ENCODE measurements at regions not wholly inside any gene's neighbourhood (a gene's known extent, or its start where the extent isn't known, plus 50 kb on each side); places are given as distances from the start of the nearest gene placed in this dataset.

- TF ChIP-seq, protein P1, sequence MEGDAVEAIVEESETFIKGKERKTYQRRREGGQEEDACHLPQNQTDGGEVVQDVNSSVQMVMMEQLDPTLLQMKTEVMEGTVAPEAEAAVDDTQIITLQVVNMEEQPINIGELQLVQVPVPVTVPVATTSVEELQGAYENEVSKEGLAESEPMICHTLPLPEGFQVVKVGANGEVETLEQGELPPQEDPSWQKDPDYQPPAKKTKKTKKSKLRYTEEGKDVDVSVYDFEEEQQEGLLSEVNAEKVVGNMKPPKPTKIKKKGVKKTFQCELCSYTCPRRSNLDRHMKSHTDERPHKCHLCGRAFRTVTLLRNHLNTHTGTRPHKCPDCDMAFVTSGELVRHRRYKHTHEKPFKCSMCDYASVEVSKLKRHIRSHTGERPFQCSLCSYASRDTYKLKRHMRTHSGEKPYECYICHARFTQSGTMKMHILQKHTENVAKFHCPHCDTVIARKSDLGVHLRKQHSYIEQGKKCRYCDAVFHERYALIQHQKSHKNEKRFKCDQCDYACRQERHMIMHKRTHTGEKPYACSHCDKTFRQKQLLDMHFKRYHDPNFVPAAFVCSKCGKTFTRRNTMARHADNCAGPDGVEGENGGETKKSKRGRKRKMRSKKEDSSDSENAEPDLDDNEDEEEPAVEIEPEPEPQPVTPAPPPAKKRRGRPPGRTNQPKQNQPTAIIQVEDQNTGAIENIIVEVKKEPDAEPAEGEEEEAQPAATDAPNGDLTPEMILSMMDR (IDR thresholded peaks at IDR 0.05; ENCODE audit: low read depth, low read length, missing control alignments), result no peak
- Histone ChIP-seq H3K27me3 (replicated peaks) (no peaks in the 10 kb centered on the region), H3K36me3 (replicated peaks) (no peaks in the 10 kb centered on the region), H3K27ac (no peak overlapping the region), H3K4me3 (ENCODE audit: low read depth, low read length) (no peak overlapping the region)
- no peak for DNase-seq
- in situ Hi-C loops (cut with HindIII; ENCODE audit: low pct_ligation_motif_present, low sequenced_read_pairs), result no loop called here
Measured at GRCh38 chr4:54556587-54556986, 101.2 kb upstream of the KIT start.

DNA sequence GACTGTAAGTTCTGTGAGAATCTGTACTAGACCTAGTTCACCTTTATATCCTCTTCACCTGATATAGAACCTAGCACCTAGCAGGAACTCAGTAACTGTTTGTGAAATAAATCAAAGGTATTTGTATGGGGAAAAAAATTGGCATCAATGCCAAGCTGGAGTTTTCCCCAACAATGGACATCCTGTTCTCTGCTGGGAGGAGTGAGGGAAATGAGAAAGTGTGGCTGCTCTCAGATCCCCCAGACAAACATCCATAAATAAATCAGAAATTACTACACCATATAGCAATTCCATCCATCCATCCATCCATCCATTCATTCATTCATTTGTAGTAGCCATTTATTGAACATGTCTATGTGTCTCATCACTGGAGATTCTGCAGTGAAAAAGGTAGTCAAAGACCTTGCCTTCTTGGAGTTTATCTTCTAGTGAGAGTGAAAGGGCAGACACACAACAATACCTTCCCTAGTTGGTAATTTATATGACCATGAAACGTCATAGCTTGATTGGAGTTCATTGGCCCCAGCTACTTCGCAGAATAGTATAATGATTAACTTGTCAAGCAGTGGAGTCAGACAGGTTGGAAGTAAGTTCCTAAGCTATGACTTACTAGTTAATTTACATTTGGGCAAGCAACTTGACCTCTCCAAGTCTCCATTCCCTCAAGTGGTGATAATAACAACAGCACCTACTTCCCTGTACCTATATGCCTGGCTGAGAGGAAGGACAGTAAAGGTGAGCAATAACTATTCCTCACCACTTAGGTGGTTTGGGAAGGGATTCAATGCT, 98.7 kb upstream of the KIT start:
- TF ChIP-seq, protein P1 (IDR thresholded peaks at IDR 0.05; ENCODE audit: low read depth, low read length, missing control alignments), result no peak
- no peak for DNase-seq
- in situ Hi-C loops (cut with HindIII; ENCODE audit: low pct_ligation_motif_present, low sequenced_read_pairs), result no loop called here
- Histone ChIP-seq H3K27me3 (replicated peaks) (no peaks in the 10 kb centered on the region), H3K4me3 (ENCODE audit: low read depth, low read length) (no peak overlapping the region), H3K36me3 (replicated peaks) (no peaks in the 10 kb centered on the region), H3K27ac (no peak overlapping the region)

- TF ChIP-seq, protein P1 (IDR thresholded peaks at IDR 0.05; ENCODE audit: low read depth, low read length, missing control alignments), result no peak
- in situ Hi-C loops (cut with HindIII; ENCODE audit: low pct_ligation_motif_present, low sequenced_read_pairs), result no loop called here
- no peaks in the 10 kb centered on the region for H3K36me3 ChIP-seq (replicated peaks)
- H3K27ac ChIP-seq, result no peak overlapping the region
- H3K4me3 ChIP-seq (ENCODE audit: low read depth, low read length), result no peak overlapping the region
- no peaks in the 10 kb centered on the region for H3K27me3 ChIP-seq (replicated peaks)
- DNase-seq, result no peak
Measured at GRCh38 chr4:54560513-54560912, 97.2 kb upstream of the KIT start.

GRCh38 chr4:54561940-54562339, 95.8 kb upstream of the KIT start:
- Histone ChIP-seq H3K27me3 (replicated peaks) (no peaks in the 10 kb centered on the region), H3K27ac (no peak overlapping the region), H3K36me3 (replicated peaks) (no peaks in the 10 kb centered on the region), H3K4me3 (ENCODE audit: low read depth, low read length) (no peak overlapping the region)
- DNase-seq, result no peak
- TF ChIP-seq, protein P1 (IDR thresholded peaks at IDR 0.05; ENCODE audit: low read depth, low read length, missing control alignments), result no peak
- in situ Hi-C loops (cut with HindIII; ENCODE audit: low pct_ligation_motif_present, low sequenced_read_pairs), result no loop called here

GRCh38 chr4:54566608-54567007, 91.1 kb upstream of the KIT start:
- TF ChIP-seq, protein P1 (IDR thresholded peaks at IDR 0.05; ENCODE audit: low read depth, low read length, missing control alignments), result no peak
- DNase-seq, result no peak
- Histone ChIP-seq H3K27me3 (replicated peaks) (no peaks in the 10 kb centered on the region), H3K36me3 (replicated peaks) (no peaks in the 10 kb centered on the region), H3K27ac (no peak overlapping the region), H3K4me3 (ENCODE audit: low read depth, low read length) (no peak overlapping the region)
- in situ Hi-C loops (cut with HindIII; ENCODE audit: low pct_ligation_motif_present, low sequenced_read_pairs), result no loop called here

GRCh38 chr4:54567327-54567726, 90.4 kb upstream of the KIT start:
- TF ChIP-seq, protein P1 (IDR thresholded peaks at IDR 0.05; ENCODE audit: low read depth, low read length, missing control alignments), result no peak
- no peaks in the 10 kb centered on the region for H3K36me3 ChIP-seq (replicated peaks)
- no peak overlapping the region for H3K27ac ChIP-seq
- no peaks in the 10 kb centered on the region for H3K27me3 ChIP-seq (replicated peaks)
- no peak overlapping the region for H3K4me3 ChIP-seq (ENCODE audit: low read depth, low read length)
- in situ Hi-C loops (cut with HindIII; ENCODE audit: low pct_ligation_motif_present, low sequenced_read_pairs), result no loop called here
- DNase-seq, result no peak
